ENCODE measurements at regions not wholly inside any gene's neighbourhood (a gene's known extent, or its start where the extent isn't known, plus 50 kb on each side); places are given as distances from the start of the nearest gene placed in this dataset.

DNA sequence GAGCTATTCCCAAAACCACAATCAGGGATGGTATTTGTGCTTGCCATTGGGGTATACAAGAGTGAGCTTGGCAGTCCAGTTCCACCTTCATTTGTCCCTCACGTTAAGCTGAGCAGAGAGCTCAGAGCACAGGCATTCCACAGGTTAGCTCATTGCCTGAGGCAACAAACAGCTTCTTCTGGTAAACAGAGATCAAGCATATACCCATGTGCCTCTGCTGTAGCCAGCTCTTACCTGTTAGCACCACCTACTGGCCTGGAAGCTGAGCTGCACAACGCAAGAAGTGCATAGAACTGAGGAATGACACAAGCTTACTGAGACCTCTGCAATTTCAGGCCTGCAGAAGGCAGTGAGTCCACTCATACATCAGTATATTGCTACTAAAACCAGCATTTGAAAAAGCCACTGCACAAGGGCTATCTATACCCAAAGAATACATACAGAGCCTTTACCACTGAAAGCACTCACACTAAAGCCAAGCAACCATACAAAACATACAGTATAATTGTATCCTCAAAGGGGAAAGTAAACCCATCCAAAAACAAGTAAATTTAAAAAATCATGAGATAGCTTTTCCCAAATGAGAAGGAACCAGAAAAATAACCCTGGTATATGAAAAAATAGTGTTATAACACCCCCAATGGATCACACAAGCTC, 258.3 kb upstream of the GABRA2 start:
- DNase-seq (ENCODE audit: low read depth), result peak; percentile 72
- TF ChIP-seq, protein P1, sequence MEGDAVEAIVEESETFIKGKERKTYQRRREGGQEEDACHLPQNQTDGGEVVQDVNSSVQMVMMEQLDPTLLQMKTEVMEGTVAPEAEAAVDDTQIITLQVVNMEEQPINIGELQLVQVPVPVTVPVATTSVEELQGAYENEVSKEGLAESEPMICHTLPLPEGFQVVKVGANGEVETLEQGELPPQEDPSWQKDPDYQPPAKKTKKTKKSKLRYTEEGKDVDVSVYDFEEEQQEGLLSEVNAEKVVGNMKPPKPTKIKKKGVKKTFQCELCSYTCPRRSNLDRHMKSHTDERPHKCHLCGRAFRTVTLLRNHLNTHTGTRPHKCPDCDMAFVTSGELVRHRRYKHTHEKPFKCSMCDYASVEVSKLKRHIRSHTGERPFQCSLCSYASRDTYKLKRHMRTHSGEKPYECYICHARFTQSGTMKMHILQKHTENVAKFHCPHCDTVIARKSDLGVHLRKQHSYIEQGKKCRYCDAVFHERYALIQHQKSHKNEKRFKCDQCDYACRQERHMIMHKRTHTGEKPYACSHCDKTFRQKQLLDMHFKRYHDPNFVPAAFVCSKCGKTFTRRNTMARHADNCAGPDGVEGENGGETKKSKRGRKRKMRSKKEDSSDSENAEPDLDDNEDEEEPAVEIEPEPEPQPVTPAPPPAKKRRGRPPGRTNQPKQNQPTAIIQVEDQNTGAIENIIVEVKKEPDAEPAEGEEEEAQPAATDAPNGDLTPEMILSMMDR (IDR thresholded peaks at IDR 0.05; ENCODE audit: low read length, missing control alignments), result peak; percentile 83
- H3K4me3 ChIP-seq (replicated peaks; ENCODE audit: low read depth, low read length), result no peak overlapping the region

DNA sequence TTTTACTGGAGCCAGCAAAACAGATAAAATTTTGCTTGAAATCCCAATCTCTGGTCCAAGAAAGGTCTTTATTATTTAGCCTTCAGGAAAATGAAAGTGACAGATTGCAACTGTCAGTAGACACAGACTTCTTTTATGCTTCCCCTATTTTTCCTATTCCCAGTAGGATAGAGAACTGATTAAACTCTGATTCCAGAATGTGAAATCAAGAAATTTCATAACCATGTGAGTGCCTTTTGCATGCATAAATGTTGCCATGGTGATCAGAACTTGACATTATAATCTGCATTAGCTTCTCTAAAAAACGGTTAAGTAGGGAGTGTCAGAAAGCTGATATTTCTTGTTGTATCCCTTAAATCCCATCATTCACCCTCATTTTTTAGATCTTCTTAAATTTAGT, 255.2 kb upstream of the GABRA2 start:
- DNase-seq (ENCODE audit: low read depth), result no peak
- no peak overlapping the region for H3K4me3 ChIP-seq (replicated peaks; ENCODE audit: low read depth, low read length)

More for the DNA sequence above, 255.2 kb upstream of the GABRA2 start:
- TF ChIP-seq, protein P1 (IDR thresholded peaks at IDR 0.05; ENCODE audit: low read length, missing control alignments), result no peak
